ENCODE measurements at regions not wholly inside any gene's neighbourhood (a gene's known extent, or its start where the extent isn't known, plus 50 kb on each side); places are given as distances from the start of the nearest gene placed in this dataset.

- peaks cover 5% of the 10 kb centered on the region for H3K9me3 Mint-ChIP-seq
- H3K4me3 Mint-ChIP-seq, result no peak overlapping the region
- DNase-seq (ENCODE audit: low read depth, low spot score), result no peak
- TF ChIP-seq CTCF (conservative IDR thresholded peaks at IDR 0.05), result no peak
- no peak overlapping the region for H3K27ac Mint-ChIP-seq (ENCODE audit: unreplicated experiment)
- no peaks in the 10 kb centered on the region for H3K27me3 Mint-ChIP-seq (ENCODE audit: low read depth)
- H3K4me1 Mint-ChIP-seq, result peaks cover 3% of the 10 kb centered on the region
- no peaks in the 10 kb centered on the region for H3K36me3 Mint-ChIP-seq (ENCODE audit: low read depth)
These were observed 410.9 kb downstream of the FOXO1 start for GRCh38 chr13:40255551-40255950.

DNA sequence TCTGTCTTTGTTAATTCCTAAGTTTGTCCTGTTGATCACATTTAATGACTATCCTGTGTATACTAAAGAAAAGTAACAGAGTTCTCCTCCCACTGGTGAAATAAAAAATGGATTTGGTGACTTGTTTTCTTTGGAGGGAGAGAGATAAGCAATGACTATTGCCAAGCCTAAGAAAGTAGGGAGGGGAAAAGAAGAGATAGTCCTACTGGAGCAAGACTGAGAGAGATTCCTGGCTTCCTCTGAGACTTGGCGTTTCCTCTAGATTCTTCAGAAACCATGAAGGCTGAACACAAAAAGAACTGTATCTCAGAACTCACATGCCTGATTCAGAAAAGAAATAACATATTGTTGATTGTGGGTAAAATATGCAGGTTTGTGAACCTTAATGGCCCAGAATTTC is 406.5 kb downstream of the FOXO1 start:
- H3K9me3 Mint-ChIP-seq, result peaks cover 7% of the 10 kb centered on the region

GRCh38 chr13:40261336-40261735 is 405.1 kb downstream of the FOXO1 start:
- Mint-ChIP-seq H3K27me3 (ENCODE audit: low read depth) (no peaks in the 10 kb centered on the region), H3K27ac (ENCODE audit: unreplicated experiment) (no peak overlapping the region), H3K9me3 (peaks cover 7% of the 10 kb centered on the region), H3K4me1 (peaks cover 11% of the 10 kb centered on the region), H3K4me3 (no peak overlapping the region), H3K36me3 (ENCODE audit: low read depth) (no peaks in the 10 kb centered on the region)
- no peak for DNase-seq (ENCODE audit: low read depth, low spot score)
- no peak for TF ChIP-seq CTCF (conservative IDR thresholded peaks at IDR 0.05)

More for the DNA sequence above, 406.5 kb downstream of the FOXO1 start:
- Mint-ChIP-seq H3K36me3 (ENCODE audit: low read depth) (no peaks in the 10 kb centered on the region), H3K27me3 (ENCODE audit: low read depth) (no peaks in the 10 kb centered on the region), H3K4me1 (peaks cover 11% of the 10 kb centered on the region), H3K4me3 (no peak overlapping the region), H3K27ac (ENCODE audit: unreplicated experiment) (no peak overlapping the region)
- no peak for DNase-seq (ENCODE audit: low read depth, low spot score)
- no peak for TF ChIP-seq CTCF (conservative IDR thresholded peaks at IDR 0.05)

DNA sequence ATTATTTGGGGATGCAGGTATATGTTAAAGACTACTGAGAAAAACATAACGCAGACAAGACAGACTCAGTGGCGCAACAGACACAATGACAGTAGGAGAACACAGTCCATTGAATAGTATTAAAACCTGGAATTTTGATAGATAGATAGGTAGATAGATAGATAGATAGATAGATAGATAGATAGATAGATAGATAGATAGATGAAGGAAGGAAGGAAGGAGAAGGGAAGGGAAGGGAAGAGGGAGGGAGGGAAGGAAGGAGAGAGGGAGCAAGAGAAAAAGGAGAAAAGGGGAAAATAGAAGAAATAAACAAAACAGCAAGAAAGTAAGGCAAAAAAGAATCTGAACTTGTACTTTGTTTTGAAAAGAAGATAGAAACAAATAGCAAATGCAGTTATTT is 404.5 kb downstream of the FOXO1 start:
- peaks cover 5% of the 10 kb centered on the region for H3K9me3 Mint-ChIP-seq
- TF ChIP-seq CTCF (conservative IDR thresholded peaks at IDR 0.05), result no peak
- H3K36me3 Mint-ChIP-seq (ENCODE audit: low read depth), result no peaks in the 10 kb centered on the region
- no peaks in the 10 kb centered on the region for H3K27me3 Mint-ChIP-seq (ENCODE audit: low read depth)
- H3K4me3 Mint-ChIP-seq, result no peak overlapping the region
- DNase-seq (ENCODE audit: low read depth, low spot score), result no peak
- H3K27ac Mint-ChIP-seq (ENCODE audit: unreplicated experiment), result no peak overlapping the region
- peaks cover 11% of the 10 kb centered on the region for H3K4me1 Mint-ChIP-seq

GRCh38 chr13:40269086-40269485 is 397.4 kb downstream of the FOXO1 start:
- DNase-seq (ENCODE audit: low read depth, low spot score), result no peak
- Mint-ChIP-seq H3K36me3 (ENCODE audit: low read depth) (no peaks in the 10 kb centered on the region), H3K4me1 (peaks cover 9% of the 10 kb centered on the region), H3K27ac (ENCODE audit: unreplicated experiment) (no peak overlapping the region), H3K9me3 (peaks cover 3% of the 10 kb centered on the region), H3K4me3 (no peak overlapping the region), H3K27me3 (ENCODE audit: low read depth) (no peaks in the 10 kb centered on the region)
- no peak for TF ChIP-seq CTCF (conservative IDR thresholded peaks at IDR 0.05)

DNA sequence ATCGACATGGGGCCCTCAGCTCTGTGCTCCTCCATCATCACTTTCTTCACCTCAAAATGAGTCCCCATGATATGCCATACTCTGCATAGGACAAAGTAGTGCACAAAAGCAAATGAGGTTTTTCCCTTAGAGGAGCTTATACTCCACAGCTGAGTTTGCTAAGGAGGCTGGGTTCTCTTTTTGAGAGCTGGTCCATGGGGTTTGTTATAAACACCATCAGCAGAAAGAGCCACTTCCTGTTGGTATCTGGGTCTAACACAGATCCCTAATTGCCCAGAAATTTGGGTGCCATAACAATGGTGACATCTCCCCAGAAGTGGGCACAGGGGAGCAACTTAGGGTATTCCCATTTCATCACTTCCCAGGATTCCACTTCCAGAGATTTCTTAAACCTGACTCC is 395.7 kb downstream of the FOXO1 start:
- H3K27me3 Mint-ChIP-seq (ENCODE audit: low read depth), result no peaks in the 10 kb centered on the region
- no peak overlapping the region for H3K4me3 Mint-ChIP-seq
- H3K27ac Mint-ChIP-seq (ENCODE audit: unreplicated experiment), result no peak overlapping the region
- H3K9me3 Mint-ChIP-seq, result peaks cover 3% of the 10 kb centered on the region
- TF ChIP-seq CTCF (conservative IDR thresholded peaks at IDR 0.05), result no peak
- DNase-seq (ENCODE audit: low read depth, low spot score), result no peak
- peaks cover 13% of the 10 kb centered on the region for H3K4me1 Mint-ChIP-seq
- H3K36me3 Mint-ChIP-seq (ENCODE audit: low read depth), result no peaks in the 10 kb centered on the region

Data from neural crest cell (in vitro differentiated cells).